HL-60 (cell line): ENCODE measurements at regions not wholly inside any gene's neighbourhood (a gene's known extent, or its start where the extent isn't known, plus 50 kb on each side); places are given as distances from the start of the nearest gene placed in this dataset.

Experiments used
- GABPA ChIP-seq: IDR thresholded peaks from 2 replicates; pipeline ENCODE4 v1.6.1; 2012; ENCODE audit warnings: low read depth
- POLR2AphosphoS5 ChIP-seq: IDR thresholded peaks from 2 replicates; pipeline ENCODE4 v1.6.1; 2012; ENCODE audit warnings: low read depth
- TF ChIP-seq, protein P1 (sequence below): IDR thresholded peaks from one replicate; pipeline ENCODE4 v1.5.1; 2011; ENCODE audit warnings: low read length, control low read depth, inconsistent platforms; ENCODE audit not compliant: insufficient read depth

DNA sequence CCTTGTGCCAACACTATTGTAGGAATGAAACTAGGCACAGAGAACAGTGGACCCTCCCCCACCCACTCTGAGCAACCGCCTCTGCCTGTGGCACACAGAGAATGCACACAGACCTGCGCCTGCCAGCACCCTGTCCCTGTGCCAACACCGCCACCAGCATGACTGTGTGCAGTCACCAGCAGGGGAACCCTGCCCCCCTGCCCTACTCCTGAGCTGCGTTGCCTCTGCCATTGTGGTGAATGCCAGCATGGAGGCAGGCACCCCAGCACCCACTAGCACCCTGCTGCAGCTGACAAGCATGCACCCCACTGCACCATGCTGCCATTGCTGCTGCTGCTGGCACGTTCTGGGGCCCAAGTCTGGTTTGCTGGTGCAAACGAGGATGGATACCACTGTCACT, 94.4 kb upstream of the PRLR start:
- no peak for TF ChIP-seq POLR2AphosphoS5
- no peak for TF ChIP-seq GABPA
- TF ChIP-seq, protein P1, sequence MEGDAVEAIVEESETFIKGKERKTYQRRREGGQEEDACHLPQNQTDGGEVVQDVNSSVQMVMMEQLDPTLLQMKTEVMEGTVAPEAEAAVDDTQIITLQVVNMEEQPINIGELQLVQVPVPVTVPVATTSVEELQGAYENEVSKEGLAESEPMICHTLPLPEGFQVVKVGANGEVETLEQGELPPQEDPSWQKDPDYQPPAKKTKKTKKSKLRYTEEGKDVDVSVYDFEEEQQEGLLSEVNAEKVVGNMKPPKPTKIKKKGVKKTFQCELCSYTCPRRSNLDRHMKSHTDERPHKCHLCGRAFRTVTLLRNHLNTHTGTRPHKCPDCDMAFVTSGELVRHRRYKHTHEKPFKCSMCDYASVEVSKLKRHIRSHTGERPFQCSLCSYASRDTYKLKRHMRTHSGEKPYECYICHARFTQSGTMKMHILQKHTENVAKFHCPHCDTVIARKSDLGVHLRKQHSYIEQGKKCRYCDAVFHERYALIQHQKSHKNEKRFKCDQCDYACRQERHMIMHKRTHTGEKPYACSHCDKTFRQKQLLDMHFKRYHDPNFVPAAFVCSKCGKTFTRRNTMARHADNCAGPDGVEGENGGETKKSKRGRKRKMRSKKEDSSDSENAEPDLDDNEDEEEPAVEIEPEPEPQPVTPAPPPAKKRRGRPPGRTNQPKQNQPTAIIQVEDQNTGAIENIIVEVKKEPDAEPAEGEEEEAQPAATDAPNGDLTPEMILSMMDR: no peak
